IMR-90 (cell line): ENCODE measurements at regions not wholly inside any gene's neighbourhood (a gene's known extent, or its start where the extent isn't known, plus 50 kb on each side); places are given as distances from the start of the nearest gene placed in this dataset.

Source experiments
- ATAC-seq: fragments of 200-7000 bp; cut with Tn5 transposase; 2 replicates; pipeline ENCODE4 v1.9.1; 2020; ENCODE audit warnings: low read depth, mild to moderate bottlenecking, moderate library complexity
- BruUV-seq: library from RNA; stranded (reverse); fragments of 400-500 nt; replicated peaks from 2 replicates; lab custom pipeline; 2021; lab: Mats Ljungman, UMichigan
- CTCF ChIA-PET: fragments of 300-600 bp; formaldehyde crosslinking; extraction: SDS; loops from one replicate; lab custom pipeline; 2021; ENCODE audit warnings: antibody characterized with exemption; lab: Yijun Ruan, JAX
- POLR2A ChIA-PET: fragments of 300-600 bp; sonication (Branson Sonifier 250); formaldehyde crosslinking; loops from one replicate; lab custom pipeline; 2022; ENCODE audit warnings: antibody characterized with exemption; ENCODE audit not compliant: unreplicated experiment; lab: Charles Lee
- DNase-seq: peaks from one replicate; pipeline ENCODE4 v3.0.0; 2013
- H2AFZ ChIP-seq: replicated peaks from 2 replicates; pipeline ENCODE3; 2013; ENCODE audit warnings: low read length, mild to moderate bottlenecking; ENCODE audit not compliant: poor library complexity
- H2AK5ac ChIP-seq: 2 replicates; pipeline ENCODE4 v1.6.1; 2013; ENCODE audit warnings: low read depth, low read length, inconsistent platforms
- H2AK9ac ChIP-seq: replicated peaks from 2 replicates; pipeline ENCODE3; 2013; ENCODE audit warnings: mild to moderate bottlenecking, low read depth, low read length, moderate library complexity; ENCODE audit not compliant: poor library complexity
- H2BK120ac ChIP-seq: 2 replicates; pipeline ENCODE4 v1.6.1; 2013; ENCODE audit warnings: low read depth, low read length, inconsistent platforms
- H2BK15ac ChIP-seq: 3 replicates; pipeline ENCODE4 v1.6.1; 2013; ENCODE audit warnings: low read depth, low read length, inconsistent platforms
- H2BK20ac ChIP-seq: 2 replicates; pipeline ENCODE4 v1.6.1; 2013; ENCODE audit warnings: low read depth, mild to moderate bottlenecking, inconsistent platforms, low read length, moderate library complexity
- H2BK5ac ChIP-seq: 2 replicates; pipeline ENCODE4 v1.6.1; 2013; ENCODE audit warnings: mild to moderate bottlenecking, low read depth, low read length, inconsistent platforms; ENCODE audit not compliant: poor library complexity, severe bottlenecking
- H3K14ac ChIP-seq: replicated peaks from 2 replicates; pipeline ENCODE4 v1.6.1; 2013; ENCODE audit warnings: low read depth, low read length, inconsistent platforms
- H3K18ac ChIP-seq: 2 replicates; pipeline ENCODE4 v1.6.1; 2013; ENCODE audit warnings: low read depth, low read length, control low read depth
- H3K23ac ChIP-seq: 2 replicates; pipeline ENCODE4 v1.6.1; 2013; ENCODE audit warnings: low read depth, low read length, inconsistent platforms
- H3K27ac ChIP-seq: 2 replicates; pipeline ENCODE4 v1.5.1; 2013; ENCODE audit warnings: mild to moderate bottlenecking, control low read depth, low read length; ENCODE audit not compliant: insufficient read depth
- H3K27me3 ChIP-seq: 2 replicates; pipeline ENCODE4 v1.6.1; 2013; ENCODE audit warnings: low read length; ENCODE audit not compliant: control insufficient read depth, insufficient read depth
- H3K36me3 ChIP-seq: 2 replicates; pipeline ENCODE4 v1.6.1; 2013; ENCODE audit warnings: low read length, mixed read lengths; ENCODE audit not compliant: control insufficient read depth, insufficient read depth
- H3K4ac ChIP-seq: 2 replicates; pipeline ENCODE4 v1.6.1; 2013; ENCODE audit warnings: low read depth, low read length, inconsistent platforms
- H3K4me1 ChIP-seq: 2 replicates; pipeline ENCODE4 v1.6.1; 2013; ENCODE audit warnings: low read length, mixed read lengths; ENCODE audit not compliant: control insufficient read depth, insufficient read depth
- H3K4me2 ChIP-seq: 2 replicates; pipeline ENCODE4 v1.6.1; 2013; ENCODE audit warnings: low read depth, mild to moderate bottlenecking, control low read depth, low read length, moderate library complexity
- H3K4me3 ChIP-seq: 2 replicates; pipeline ENCODE4 v1.5.1; 2013; ENCODE audit warnings: low read depth, mild to moderate bottlenecking, control low read depth, low read length, moderate library complexity; ENCODE audit not compliant: insufficient read depth
- H3K56ac ChIP-seq: 2 replicates; pipeline ENCODE4 v1.6.1; 2013; ENCODE audit warnings: low read length, inconsistent platforms; ENCODE audit not compliant: insufficient read depth; ENCODE audit errors: extremely low read depth
- H3K79me1 ChIP-seq, 2 experiments: 2 replicates each; pipeline ENCODE4 v1.6.1; 2013; ENCODE audit warnings: low read length in 2 of 2, inconsistent platforms in 1 of 2, low read depth in 1 of 2
- H3K9ac ChIP-seq: 2 replicates; pipeline ENCODE4 v1.6.1; 2013; ENCODE audit warnings: low read depth, low read length, control low read depth
- H3K9me1 ChIP-seq: 2 replicates; pipeline ENCODE4 v1.6.1; 2013; ENCODE audit warnings: low read length, inconsistent platforms; ENCODE audit not compliant: insufficient read depth
- H3K9me3 ChIP-seq: 2 replicates; pipeline ENCODE4 v1.6.1; 2013; ENCODE audit warnings: low read length; ENCODE audit not compliant: control insufficient read depth, insufficient read depth
- H4K20me1 ChIP-seq: 2 replicates; pipeline ENCODE4 v1.6.1; 2013; ENCODE audit warnings: low read length, inconsistent platforms; ENCODE audit not compliant: insufficient read depth
- H4K5ac ChIP-seq: 2 replicates; pipeline ENCODE4 v1.6.1; 2013; ENCODE audit warnings: mild to moderate bottlenecking, low read depth, low read length, control low read depth
- H4K8ac ChIP-seq, 2 experiments: 2 replicates each; pipeline ENCODE4 v1.6.1; 2013; ENCODE audit warnings: low read depth in 2 of 2, low read length in 2 of 2, control low read depth in 1 of 2, inconsistent platforms in 1 of 2
- H4K91ac ChIP-seq: 2 replicates; pipeline ENCODE4 v1.6.1; 2013; ENCODE audit warnings: low read depth, low read length, inconsistent platforms; ENCODE audit not compliant: insufficient read depth
- BHLHE40 ChIP-seq: fragments of 150-350 bp; IDR thresholded peaks from 2 replicates; pipeline ENCODE4 v1.6.1; 2016; ENCODE audit warnings: mild to moderate bottlenecking, low read depth, low read length
- CEBPB ChIP-seq: IDR thresholded peaks from 2 replicates; pipeline ENCODE4 v1.6.1; 2012; ENCODE audit warnings: low read depth, low read length, improper control_type of control experiment
- FOS ChIP-seq: fragments of 150-350 bp; IDR thresholded peaks from 2 replicates; pipeline ENCODE4 v1.6.1; 2016; ENCODE audit warnings: low read depth, low read length
- MAZ ChIP-seq: IDR thresholded peaks from 2 replicates; pipeline ENCODE4 v1.6.1; 2012; ENCODE audit warnings: low read depth, mild to moderate bottlenecking, low read length, improper control_type of control experiment, moderate library complexity, borderline replicate concordance
- NFE2L2 ChIP-seq: fragments of 150-350 bp; IDR thresholded peaks from 2 replicates; pipeline ENCODE4 v1.6.1; 2016; ENCODE audit warnings: low read depth, mild to moderate bottlenecking, low read length
- POLR2A ChIP-seq: IDR thresholded peaks from 2 replicates; pipeline ENCODE4 v1.6.1; 2012; ENCODE audit warnings: mild to moderate bottlenecking, low read depth, low read length
- RCOR1 ChIP-seq: IDR thresholded peaks from 2 replicates; pipeline ENCODE4 v1.6.1; 2012; ENCODE audit warnings: mild to moderate bottlenecking, low read length, improper control_type of control experiment; ENCODE audit not compliant: insufficient replicate concordance
- dilution Hi-C: fragments of 300-500 bp; cut with HindIII; formaldehyde crosslinking; loops from one replicate; pipeline ENCODE4 v1.14.3; 2018; ENCODE audit warnings: low sequenced_read_pairs; ENCODE audit not compliant: unreplicated experiment
- in situ Hi-C: fragments of 300-500 bp; cut with MboI; formaldehyde crosslinking; loops from 3 replicates; pipeline ENCODE4 v1.14.3; 2019; ENCODE audit warnings: low sequenced_read_pairs, inconsistent platforms, mixed read lengths
- intact Hi-C: fragments of 100-400 bp; cut with micrococcal nuclease; formaldehyde crosslinking; loops from 2 replicates; pipeline ENCODE4 v1.10.0; 2022
- TF ChIP-seq, protein P1 (sequence below): fragments of 150-350 bp; IDR thresholded peaks from 2 replicates; pipeline ENCODE4 v1.6.1; 2016; ENCODE audit warnings: low read depth, mild to moderate bottlenecking, low read length, moderate library complexity, borderline replicate concordance
- TF ChIP-seq, protein P2 (sequence below): fragments of 150-350 bp; IDR thresholded peaks from 2 replicates; pipeline ENCODE4 v1.6.1; 2017; ENCODE audit warnings: mild to moderate bottlenecking, antibody characterized with exemption, low read length, low read depth

DNA sequence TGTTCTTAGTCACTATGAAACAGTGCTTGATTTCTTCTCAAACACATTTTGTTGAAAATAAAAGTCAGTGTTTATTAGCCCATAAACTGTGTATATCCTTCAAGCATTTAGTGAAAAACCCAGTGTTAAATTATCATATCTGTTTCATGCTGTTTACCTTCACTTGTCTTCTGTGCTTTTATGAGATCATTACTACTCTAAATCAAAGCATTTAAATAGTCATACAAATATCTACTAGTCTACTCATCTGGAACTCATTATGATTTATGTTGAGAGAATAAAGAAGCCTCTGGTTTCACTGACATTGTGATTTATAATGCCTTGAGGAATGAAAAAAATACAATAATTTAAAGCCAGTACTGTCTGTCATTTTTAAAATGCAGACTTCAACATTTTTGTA, 366.5 kb downstream of the SLCO4C1 start:
- POLR2A ChIA-PET, result no interaction called here
- TF ChIP-seq, protein P1, sequence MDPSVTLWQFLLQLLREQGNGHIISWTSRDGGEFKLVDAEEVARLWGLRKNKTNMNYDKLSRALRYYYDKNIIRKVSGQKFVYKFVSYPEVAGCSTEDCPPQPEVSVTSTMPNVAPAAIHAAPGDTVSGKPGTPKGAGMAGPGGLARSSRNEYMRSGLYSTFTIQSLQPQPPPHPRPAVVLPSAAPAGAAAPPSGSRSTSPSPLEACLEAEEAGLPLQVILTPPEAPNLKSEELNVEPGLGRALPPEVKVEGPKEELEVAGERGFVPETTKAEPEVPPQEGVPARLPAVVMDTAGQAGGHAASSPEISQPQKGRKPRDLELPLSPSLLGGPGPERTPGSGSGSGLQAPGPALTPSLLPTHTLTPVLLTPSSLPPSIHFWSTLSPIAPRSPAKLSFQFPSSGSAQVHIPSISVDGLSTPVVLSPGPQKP, result no peak
- TF ChIP-seq CEBPB, result no peak
- no peak for TF ChIP-seq MAZ
- no peak for TF ChIP-seq NFE2L2
- no peak for TF ChIP-seq POLR2A
- TF ChIP-seq FOS, result no peak
- TF ChIP-seq, protein P2, sequence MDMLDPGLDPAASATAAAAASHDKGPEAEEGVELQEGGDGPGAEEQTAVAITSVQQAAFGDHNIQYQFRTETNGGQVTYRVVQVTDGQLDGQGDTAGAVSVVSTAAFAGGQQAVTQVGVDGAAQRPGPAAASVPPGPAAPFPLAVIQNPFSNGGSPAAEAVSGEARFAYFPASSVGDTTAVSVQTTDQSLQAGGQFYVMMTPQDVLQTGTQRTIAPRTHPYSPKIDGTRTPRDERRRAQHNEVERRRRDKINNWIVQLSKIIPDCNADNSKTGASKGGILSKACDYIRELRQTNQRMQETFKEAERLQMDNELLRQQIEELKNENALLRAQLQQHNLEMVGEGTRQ, result no peak
- TF ChIP-seq BHLHE40, result no peak
- TF ChIP-seq RCOR1, result no peak
- no peak overlapping the region for H2AFZ ChIP-seq
- no peaks in the 10 kb centered on the region for H3K79me1 ChIP-seq
- no peak overlapping the region for H3K23ac ChIP-seq
- no peaks in the 10 kb centered on the region for H3K4me1 ChIP-seq
- intact Hi-C loops, result no loop called here
- no peak overlapping the region for H3K9ac ChIP-seq
- no peaks in the 10 kb centered on the region for H3K9me1 ChIP-seq
- H4K91ac ChIP-seq, result no peak overlapping the region
- no peak overlapping the region for H4K5ac ChIP-seq
- H4K8ac ChIP-seq, result no peak overlapping the region
- H3K27me3 ChIP-seq, result no peaks in the 10 kb centered on the region
- dilution Hi-C loops, result no loop called here
- no peaks in the 10 kb centered on the region for H3K36me3 ChIP-seq
- ATAC-seq (no peak), DNase-seq (no peak)
- H3K4me3 ChIP-seq, result no peak overlapping the region
- CTCF ChIA-PET, result interaction anchor here (0.6 kb wide), 1 partner anchor 46 kb away, joined by 3 read pairs; no protein-coding TSS in a partner anchor
- no TSS peak for BruUV-seq
- no peak overlapping the region for H3K14ac ChIP-seq
- no peak overlapping the region for H2BK20ac ChIP-seq
- no peak overlapping the region for H2BK5ac ChIP-seq
- no peak overlapping the region for H2BK120ac ChIP-seq
- no peak overlapping the region for H3K56ac ChIP-seq
- H4K20me1 ChIP-seq, result no peaks in the 10 kb centered on the region
- no peak overlapping the region for H2AK5ac ChIP-seq
- no peak overlapping the region for H3K4me2 ChIP-seq
- no peak overlapping the region for H3K18ac ChIP-seq
- no peaks in the 10 kb centered on the region for H3K9me3 ChIP-seq
- H2AK9ac ChIP-seq, result no peak overlapping the region
- no peak overlapping the region for H2BK15ac ChIP-seq
- H3K4ac ChIP-seq, result no peak overlapping the region
- H3K27ac ChIP-seq, result no peak overlapping the region
- in situ Hi-C loops, result no loop called here
